Inferior parietal cortex (tissue), 1 donor: ENCODE measurements at regions not wholly inside any gene's neighbourhood (a gene's known extent, or its start where the extent isn't known, plus 50 kb on each side); places are given as distances from the start of the nearest gene placed in this dataset.
"Not testable (repeated sequence)": the region's sequence is repeated elsewhere in the genome, so short reads cannot be mapped to it uniquely, and the experiment has no call there.

Experiments used
- DNase-seq: peaks from one replicate; pipeline ENCODE4 v3.0.0-alpha.2; 2016; ENCODE audit errors: extremely low spot score

DNA sequence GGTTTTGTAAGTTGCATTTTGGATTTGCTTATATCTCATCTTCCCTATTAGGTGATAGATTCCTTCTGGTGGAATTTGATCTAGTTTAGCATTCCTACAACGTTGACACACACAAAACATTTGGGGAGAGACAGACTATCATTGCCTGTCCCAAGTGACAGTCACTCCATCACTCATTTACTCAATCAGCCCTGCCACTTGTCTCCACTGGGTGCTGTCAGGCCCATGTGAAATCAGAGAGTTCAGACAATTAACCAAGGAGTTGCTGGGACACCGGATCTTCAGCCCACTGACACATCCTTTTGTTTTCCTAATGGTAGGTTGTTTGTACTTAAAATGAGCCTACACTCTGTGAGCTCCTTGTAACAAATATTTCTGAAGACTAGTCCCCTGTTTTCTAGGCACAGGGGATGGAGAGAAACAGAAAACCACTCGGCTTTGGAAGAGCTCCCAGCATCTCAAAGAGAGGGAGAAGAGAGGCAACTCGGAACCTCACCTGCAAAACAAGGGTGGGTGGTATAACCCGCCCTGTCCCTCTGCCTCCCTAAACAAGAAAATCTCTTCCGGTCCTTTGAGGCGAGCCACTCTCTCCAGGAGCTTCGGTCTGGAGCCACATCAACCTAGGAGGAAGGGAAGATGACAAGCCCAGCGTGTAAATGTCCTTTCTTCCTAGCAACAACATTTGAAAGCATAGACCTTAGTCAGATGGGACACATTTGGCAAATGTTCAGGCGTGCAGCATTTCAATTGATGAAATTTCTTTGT is 440.9 kb upstream of the KLF12 start:
- DNase-seq, result no peak

DNA sequence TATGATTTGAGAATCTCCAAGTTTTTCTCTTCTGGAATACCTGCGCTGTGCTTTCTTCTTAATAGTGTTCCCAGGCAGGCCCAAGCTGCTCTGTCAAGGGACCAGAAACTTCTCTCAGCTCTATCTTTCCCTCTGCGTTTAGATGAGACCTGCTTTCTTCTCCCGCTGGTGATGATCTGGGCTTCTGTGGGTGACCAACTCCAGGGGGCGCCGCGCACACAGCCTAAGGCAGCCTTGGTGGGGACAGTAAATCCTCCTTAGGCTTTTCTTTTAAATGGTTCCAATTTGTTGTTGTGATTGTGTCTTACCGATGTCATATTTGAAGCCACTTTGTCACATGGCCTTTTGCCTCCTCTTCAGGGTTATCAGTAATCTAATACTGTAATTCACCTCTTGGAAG is 439.4 kb upstream of the KLF12 start:
- DNase-seq, result no peak

DNA sequence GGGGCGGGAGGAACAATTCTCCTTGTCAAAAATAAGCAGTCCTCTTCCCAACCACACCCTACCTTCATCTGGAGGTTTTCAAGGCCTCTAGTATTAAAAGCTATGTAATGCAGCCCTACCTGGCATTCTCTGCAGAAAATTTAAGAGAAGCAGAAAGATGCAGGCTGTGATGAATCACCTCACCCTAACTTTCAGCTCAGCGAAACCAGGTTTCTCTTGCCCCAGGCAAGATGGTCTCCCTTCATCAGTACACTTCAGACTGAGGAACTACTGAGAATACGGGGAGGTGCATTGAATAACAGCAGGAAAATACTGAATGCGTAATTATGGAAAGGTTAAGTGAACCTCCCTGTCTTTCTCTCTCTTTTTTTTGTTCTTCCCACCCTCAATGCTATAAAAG is 437.6 kb upstream of the KLF12 start:
- no peak for DNase-seq

DNA sequence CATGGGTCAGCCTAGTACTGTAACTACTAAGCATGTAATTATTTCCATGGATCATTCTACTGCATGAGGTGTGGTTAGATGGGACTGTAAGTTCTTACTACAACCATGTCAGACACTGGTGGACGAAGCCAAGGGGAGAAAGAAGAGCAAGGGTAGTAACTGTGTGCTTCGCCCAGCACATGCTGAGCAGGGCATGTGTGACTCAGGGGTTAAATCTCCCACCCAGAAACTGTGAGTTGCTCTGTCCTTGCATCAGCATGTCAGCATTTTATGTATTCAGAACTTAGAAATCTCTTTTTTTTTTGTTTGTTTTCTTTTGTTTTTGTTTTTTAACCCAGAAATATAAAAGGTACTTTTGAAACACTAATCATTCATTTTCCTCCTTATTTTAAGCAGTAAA is 436.6 kb upstream of the KLF12 start:
- DNase-seq, result no peak

DNA sequence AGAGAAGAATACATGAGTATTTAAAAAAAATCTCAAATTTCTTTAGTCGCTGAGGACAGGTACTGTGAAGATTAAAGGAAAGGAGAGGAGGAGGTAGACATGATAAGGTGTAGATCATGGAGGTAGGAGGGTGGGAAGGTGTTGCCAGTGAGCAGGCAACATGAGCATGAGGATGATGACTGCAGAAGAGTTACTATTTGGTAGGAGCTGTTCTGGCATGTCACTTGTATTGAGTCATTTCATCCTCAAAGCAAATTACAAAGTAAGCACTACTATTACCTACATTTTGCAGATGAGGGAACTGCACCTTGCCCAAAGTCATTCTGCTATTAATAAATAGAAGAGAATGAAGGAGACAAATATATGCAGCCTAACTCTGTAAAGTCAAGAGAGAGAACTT is 435.8 kb upstream of the KLF12 start:
- DNase-seq, result no peak

DNA sequence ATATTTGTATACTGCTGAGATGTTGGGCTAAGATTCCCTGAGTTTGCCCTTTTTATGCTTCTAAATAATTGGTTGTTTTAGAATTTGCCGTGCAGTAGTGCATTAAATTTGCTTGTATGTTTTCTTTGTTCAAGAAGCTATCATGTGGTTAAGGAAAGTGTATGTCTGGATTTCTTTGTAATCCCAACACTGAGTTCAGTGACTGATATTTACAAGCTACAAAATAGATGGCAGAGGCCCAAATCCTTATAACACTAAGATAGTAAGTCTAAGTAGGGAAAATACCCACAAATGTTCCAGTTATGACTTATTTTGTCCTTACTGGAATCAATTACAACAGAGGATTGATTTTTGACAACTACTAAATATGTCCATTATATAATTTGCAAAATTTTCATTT is 435.0 kb upstream of the KLF12 start:
- no peak for DNase-seq

DNA sequence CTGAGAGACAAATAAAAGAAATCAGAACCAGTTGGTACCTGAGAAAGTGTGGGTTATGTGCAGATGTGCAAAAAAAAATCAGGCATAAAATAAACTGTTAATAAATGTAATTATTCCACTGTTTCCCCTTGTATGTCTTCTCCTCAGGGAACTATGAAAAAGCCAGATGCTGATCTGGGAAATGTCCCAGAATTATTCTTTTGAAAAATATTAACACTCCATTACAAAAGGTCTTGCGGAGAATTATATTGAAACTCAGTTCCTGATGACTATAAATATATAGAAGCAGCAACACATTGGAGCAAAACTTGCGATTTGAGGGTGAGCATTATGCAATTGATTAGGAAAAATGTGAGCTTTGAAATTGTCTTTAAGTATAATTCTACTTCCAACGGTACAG is 433.3 kb upstream of the KLF12 start:
- no peak for DNase-seq

DNA sequence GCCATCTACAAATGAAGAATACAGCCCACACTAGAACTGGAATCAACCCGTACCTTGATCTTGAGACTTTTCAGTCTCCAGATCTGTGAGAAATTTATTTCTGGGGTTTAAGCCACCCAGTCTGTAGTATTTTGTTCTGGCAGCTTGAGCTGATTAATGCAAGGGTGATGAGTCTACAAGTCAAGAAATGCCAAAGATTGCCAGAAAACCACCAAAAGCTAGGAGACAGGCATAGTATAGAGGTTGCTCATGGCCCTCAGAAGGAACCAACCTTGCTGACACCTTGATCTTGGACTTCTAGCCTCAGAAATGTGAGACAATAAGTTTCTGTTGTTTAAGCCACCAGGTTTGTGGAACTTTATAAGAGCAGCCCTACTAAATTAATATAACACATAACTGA is 428.2 kb upstream of the KLF12 start:
- no peak for DNase-seq

DNA sequence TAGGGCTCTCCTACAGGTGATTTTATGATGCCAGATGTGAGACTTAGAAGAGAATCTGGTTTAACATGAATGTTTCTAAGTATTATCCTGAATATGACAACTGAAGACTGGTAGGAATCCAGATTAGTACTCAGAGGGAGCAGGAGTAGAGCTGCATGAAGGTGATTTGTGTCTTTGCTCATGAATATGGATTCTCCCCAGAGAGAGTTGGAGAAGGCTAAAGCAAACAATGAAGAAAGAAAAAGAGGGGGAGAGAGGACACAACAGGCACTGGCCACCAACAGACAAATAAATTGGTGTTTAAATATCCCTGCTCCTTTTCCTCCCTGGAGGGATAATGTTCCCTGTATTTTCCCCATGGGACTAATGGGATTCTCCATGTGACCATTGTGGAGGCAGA is 427.0 kb upstream of the KLF12 start:
- DNase-seq, result no peak

DNA sequence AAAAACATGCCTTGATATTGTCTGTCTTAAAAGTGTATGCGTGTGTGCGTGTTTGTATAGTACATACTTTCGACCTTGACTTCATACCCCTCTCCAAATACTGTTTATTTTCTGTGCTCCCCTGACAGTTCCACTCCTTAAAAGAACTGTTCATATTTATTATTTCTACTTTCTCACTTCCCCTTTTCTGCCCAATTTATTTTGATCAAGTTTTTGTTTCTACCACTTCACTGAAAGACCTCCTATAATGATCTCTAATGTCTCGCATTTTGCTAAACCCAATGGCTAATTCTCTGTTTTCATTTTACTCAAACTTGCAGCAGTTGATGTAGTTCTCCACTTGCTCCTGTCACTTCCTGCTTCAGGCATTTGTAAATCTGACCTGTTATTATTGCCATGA is 426.1 kb upstream of the KLF12 start:
- no peak for DNase-seq

DNA sequence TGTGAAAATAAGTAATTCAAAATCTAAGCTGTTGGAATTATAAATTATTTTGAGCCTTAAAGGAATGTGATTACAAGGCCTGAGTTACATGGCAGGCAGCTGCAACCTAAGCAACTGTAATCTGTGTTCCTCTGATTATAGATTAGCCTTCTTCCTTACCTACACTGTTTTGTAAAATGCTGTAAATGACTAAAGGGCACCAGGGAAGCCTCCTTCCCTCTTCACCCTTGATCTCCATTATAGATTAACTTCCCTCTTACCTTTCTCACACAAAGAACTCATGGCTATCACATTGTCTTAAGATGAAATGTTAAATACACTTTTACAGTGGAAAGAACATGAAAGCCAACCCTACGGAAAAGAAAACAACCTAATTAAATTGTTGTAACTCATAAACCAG is 423.7 kb upstream of the KLF12 start:
- no peak for DNase-seq

DNA sequence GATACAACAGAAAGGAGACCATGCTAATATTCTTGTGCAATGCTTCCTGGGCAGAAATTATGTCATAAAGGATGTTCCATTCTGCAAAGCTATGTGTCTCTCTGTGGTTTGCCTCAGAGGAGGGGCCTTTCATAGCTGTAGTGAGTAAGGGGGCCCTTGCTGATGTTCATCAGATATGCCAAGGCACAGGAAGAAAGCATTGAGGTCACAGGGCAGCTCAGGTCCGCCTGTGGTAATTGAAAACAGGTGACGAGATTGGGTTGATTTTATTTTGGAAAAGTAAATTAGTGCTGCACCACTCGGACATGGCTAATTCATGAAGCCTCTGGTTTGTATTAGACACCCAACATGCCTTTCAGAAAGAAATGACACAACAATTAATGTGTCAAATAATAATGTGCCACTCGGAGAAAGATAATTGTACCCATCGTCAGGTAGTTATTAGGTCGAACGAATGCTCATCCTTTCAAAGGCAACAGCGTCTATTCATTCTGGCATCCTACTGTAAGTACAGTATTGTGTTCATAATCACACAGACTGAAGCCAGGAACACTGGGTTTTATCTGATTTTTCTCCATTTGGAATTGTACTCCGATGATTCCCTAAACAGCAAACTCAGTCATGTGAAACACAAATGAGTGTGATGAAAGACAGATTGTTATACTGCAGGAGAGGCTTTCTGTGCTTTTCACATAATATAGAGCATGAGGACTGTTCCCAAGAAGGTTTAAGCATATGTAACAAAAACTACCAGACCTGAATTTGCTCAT is 421.6 kb upstream of the KLF12 start:
- no peak for DNase-seq

DNA sequence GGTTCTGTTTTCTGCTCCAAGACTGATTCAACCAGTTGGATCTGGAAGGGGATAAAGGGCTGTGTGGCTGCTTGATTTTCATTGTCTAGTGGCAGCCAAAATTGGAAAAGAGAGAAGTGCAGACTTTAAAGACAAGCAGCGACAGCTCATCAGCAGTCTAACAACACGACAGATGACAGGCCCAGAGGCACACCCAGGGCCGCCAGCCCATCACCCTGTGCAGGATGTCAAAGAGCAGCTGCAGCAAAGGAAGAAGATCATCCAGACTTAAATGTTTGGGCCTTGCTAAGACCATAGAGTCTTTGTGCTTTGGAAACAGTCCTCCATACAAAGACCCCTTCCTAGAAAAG is 421.0 kb upstream of the KLF12 start:
- no peak for DNase-seq

DNA sequence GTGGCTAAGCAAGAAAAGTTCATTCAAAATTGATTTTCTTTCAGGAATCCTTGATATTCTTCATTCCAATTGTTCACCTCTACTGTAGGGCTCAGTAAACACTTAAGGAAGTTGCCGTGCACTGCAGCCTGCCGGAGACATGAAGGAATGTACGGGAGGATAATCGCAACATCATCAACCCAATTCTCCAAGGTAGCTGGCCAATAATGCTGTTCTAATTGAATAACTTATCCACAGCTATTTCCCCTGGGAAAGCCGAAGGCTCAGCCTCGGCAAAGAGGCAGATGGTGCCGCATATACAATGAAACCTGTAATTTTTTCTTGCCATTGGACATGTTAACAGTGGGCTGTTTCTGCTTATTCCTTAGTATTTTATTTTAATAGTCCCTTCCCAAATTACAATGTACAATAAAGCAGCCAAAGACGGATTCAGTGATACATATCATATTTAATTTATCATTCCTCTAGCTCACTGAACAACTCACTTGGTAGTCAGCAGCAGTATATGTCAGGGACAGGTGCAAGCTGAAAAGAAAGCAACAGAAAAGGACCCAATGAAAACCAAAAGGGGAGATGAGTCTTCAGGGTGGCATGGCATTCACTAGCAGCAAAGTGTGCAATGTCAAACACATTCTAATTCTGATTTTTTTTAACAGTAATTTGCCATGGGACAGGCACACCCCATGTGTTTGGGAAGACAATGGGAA is 420.5 kb upstream of the KLF12 start:
- no peak for DNase-seq

DNA sequence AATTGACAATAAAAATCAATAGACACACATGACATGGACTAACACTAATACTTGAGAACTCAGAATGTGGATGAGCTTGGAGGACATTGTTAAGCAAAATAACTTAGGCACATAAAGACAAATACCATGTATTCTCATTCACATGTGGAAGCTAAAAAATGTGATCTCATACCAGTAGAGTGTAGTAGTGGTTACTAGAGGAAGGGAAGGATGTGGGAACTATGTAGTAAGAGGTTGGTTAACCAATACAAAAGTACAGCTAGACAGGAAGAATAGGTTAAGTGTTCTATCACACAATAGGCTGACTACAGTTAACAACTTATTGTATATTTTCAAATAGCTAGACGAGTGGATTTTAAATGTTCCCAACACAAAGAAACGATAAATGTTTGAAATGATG is 415.8 kb upstream of the KLF12 start:
- DNase-seq, result no peak

DNA sequence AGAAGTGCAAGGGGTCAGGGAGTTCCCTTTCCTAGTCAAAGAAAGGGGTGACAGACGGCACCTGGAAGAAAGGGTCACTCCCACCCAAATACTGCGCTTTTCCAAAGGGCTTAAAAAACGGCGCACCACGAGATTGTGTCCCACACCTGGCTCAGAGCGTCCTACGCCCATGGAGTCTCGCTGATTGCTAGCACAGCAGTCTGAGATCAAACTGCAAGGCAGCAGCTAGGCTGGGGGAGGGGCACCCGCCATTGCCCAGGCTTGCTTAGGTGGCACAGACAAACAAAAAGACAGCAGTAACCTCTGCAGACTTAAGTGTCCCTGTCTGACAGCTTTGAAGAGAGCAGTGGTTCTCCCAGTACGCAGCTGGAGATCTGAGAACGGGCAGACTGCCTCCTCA is 402.4 kb upstream of the KLF12 start:
- DNase-seq, result not testable (repeated sequence)

DNA sequence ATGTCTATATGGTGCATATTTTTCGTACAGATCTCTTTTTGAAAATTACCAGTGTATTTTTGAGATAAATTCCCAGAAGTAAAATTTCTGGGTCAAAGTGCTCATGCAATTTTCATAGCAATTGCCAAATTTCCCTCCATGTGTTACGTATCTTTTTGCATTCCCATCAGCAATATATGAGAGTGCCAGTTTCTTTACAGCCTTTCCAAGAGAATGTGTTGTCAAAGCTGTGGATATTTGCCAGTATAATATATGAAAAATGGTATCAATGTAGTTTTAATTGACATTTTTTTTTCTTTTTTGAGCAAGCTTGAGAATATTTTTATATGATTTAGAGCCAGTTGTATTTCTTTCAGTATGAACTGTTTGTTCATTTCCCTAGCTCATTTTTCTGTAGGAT is 399.0 kb upstream of the KLF12 start:
- no peak for DNase-seq

DNA sequence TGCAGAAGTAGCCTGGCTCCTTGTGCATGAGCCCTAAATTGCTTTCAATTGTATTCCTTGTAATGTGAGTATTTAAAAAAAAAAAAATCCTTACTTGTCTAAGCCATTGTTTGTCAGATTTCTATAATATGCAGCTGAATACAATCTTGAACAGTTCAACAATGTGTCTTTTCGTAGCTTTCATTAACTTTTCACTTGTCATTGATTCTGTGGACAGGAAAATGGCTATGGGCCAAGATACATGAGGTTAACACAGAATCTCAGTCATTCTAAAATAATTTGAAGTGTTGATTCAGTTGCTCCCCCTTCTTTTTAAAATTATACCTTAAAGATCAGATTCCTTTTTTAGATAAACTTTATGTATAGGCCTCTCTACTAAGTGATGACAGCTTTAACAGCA is 395.8 kb upstream of the KLF12 start:
- no peak for DNase-seq

DNA sequence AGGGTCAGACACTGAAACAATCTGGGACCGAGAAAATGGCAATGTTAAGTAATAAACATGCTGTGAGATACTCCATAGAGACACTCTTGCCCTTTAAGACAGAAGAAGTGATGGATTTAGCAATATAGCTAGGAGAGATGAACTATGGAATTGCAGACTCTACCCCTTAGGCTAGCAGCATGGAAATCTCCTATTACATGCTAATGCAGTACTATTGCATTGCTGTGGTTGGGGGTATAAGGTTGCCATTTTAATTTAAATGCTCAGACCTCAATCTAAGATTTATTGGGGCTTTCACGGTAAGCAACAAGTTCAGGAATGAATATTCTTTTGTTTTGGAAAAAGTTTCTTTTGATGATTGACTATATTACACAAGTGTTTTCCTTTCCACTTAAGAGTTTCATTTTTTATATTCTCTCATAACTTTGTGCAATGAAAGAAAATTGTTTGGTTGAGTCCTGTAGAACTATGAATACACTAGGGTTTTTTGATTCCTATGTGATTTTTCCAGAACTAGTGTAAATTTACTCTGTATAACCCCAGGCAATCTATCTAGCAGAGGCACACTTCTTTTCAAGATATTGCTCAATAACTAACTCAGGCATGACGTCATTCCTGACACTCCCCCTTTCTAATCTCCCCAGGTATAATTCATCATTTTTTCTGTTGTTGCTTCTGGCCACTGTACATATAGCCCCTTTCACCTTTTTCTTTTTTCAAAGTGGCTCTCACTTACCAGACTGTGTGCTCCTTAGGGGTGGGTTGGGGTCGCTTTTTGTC is 394.7 kb upstream of the KLF12 start:
- DNase-seq, result no peak

DNA sequence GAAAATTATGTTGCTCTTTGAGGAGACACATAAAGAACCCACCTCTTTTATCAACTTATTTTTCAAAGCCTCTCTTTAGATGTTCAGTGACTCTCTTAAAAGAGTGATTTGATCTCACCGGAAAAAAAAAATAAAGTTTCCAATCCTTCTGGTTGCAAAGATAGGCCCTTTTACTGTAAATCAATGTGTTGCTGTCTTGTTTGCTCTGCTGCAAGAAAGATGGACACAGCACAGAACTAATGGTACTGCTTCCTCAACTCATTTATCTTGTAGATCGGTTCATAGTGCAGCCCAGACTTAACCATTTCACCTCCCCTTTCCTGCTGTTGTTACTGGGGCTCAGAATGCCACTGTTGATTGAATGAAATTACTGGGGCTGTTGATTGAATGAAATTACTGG is 388.9 kb upstream of the KLF12 start:
- DNase-seq, result no peak

DNA sequence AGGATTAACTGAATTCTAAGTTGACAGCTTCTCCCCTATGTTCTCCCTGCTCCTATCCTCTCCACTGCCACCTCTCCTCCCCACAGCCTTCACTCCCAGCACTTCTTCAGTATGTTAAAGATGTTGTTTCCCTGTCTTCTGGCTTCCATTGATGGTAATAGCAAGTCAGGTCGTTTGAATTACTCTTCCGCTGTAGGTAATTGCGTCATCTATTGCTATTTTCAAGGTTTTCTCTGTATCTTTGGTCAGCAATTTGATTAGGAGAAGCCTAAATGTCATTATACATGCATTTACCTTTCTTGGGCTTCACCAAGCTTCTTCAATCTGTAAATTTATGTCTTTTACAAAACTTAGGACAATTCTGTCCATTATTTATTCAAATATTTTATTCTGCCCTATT is 377.3 kb upstream of the KLF12 start:
- no peak for DNase-seq

DNA sequence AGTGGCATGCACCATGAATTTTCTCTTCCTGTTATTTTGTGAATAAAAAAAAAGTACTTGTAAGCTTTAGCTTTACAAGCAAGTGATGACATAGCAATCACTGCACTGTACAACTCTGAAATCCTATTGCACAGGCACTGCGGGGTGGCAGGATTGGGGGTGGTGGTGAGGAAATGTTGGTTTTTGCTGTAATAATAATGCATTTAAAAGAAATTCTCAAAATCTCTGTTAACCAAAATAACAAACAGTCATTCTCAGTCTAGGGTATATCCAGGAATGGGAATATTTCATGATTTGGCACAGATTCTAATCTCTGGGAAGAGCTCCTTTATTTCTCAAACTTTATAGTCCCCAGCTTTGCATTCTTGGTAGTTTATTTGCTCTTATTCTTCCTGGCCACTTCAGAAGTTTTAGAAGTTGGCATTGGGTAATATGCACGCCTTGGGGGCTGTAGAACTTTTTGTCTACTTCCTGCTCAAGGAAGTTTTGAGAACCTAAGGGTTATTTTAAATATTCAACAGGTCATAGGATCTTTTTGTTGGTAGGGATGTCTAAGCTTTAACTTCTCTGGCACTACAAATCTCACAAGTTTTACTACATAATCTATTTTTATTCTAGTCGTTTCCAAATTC is 353.0 kb upstream of the KLF12 start:
- DNase-seq, result no peak
